SK-N-SH (cell line): ENCODE measurements at regions not wholly inside any gene's neighbourhood (a gene's known extent, or its start where the extent isn't known, plus 50 kb on each side); places are given as distances from the start of the nearest gene placed in this dataset.

ENCODE experiments used
- CTCF ChIA-PET: fragments of 300-600, 350-600 bp; formaldehyde crosslinking; extraction: SDS; loops from one replicate; lab custom pipeline; 2021; lab: Yijun Ruan, JAX
- POLR2A ChIA-PET: fragments of 350-600 bp; sonication (Branson Sonifier 250); formaldehyde crosslinking; extraction: SDS; loops from one replicate; lab custom pipeline; 2020; ENCODE audit warnings: antibody characterized with exemption, inconsistent platforms; lab: Yijun Ruan, JAX
- DNase-seq: peaks from one replicate; pipeline ENCODE4 v3.0.0; 2012
- H2AFZ ChIP-seq: fragments of 200-600 bp; sonication (generic); 2 replicates; pipeline ENCODE4 v1.8.1; 2016; ENCODE audit warnings: antibody characterized with exemption, mild to moderate bottlenecking, low read depth
- H3F3A ChIP-seq: fragments of 200-600 bp; sonication (generic); replicated peaks from 2 replicates; pipeline ENCODE3; 2016; ENCODE audit warnings: antibody characterized with exemption, mild to moderate bottlenecking; ENCODE audit not compliant: insufficient read depth
- H3K27ac ChIP-seq, 2 experiments: fragments of 200-500 bp in 1 of 2; fragments of 200-600 bp in 1 of 2; sonication (Bioruptor generic) in 1 of 2; sonication (generic), shearing (Covaris generic) in 1 of 2; 2 replicates each; pipeline versions ENCODE4 v1.5.1 to v1.6.1; 2014 to 2016; ENCODE audit warnings: low read depth in 2 of 2, inconsistent platforms in 1 of 2, low read length in 1 of 2, mild to moderate bottlenecking in 1 of 2, mixed read lengths in 1 of 2
- H3K27me3 ChIP-seq: fragments of 200-600 bp; sonication (generic), shearing (Covaris generic); 2 replicates; pipeline ENCODE4 v1.6.1; 2016; ENCODE audit warnings: mixed run types; ENCODE audit not compliant: insufficient read depth
- H3K36me3 ChIP-seq, 2 experiments: fragments of 200-500 bp in 1 of 2; fragments of 200-600 bp in 1 of 2; sonication (Bioruptor generic) in 1 of 2; sonication (generic) in 1 of 2; replicated peaks in 1 of 2; 2 replicates each; pipeline versions ENCODE3 to v1.5.1; 2014 to 2016; ENCODE audit warnings: low read length in 1 of 2, mild to moderate bottlenecking in 1 of 2; ENCODE audit not compliant: insufficient read depth in 2 of 2, control insufficient read depth in 1 of 2
- H3K4me1 ChIP-seq, 2 experiments: fragments of 200-500 bp in 1 of 2; fragments of 200-600 bp in 1 of 2; sonication (Bioruptor generic) in 1 of 2; sonication (generic), shearing (Covaris generic) in 1 of 2; 2 replicates each; pipeline versions ENCODE4 v1.5.1 to v1.6.1; 2014 to 2016; ENCODE audit warnings: low read depth in 1 of 2, low read length in 1 of 2, mixed run types in 1 of 2; ENCODE audit not compliant: insufficient read depth in 2 of 2, control insufficient read depth in 1 of 2
- H3K4me2 ChIP-seq: fragments of 200-600 bp; sonication (generic), shearing (Covaris generic); 2 replicates; pipeline ENCODE4 v1.6.1; 2017; ENCODE audit warnings: mixed run types
- H3K4me3 ChIP-seq, 2 experiments: fragments of 200-500 bp in 1 of 2; fragments of 200-600 bp in 1 of 2; sonication (Bioruptor generic) in 1 of 2; sonication (generic), shearing (Covaris generic) in 1 of 2; 2 replicates each; pipeline versions ENCODE4 v1.5.1 to v1.8.1; 2014 to 2016; ENCODE audit warnings: low read depth in 2 of 2, inconsistent platforms in 1 of 2, low read length in 1 of 2, mild to moderate bottlenecking in 1 of 2, mixed read lengths in 1 of 2, moderate library complexity in 1 of 2
- H3K79me2 ChIP-seq: fragments of 200-600 bp; sonication (generic); 2 replicates; pipeline ENCODE4 v1.8.1; 2017; ENCODE audit warnings: mild to moderate bottlenecking; ENCODE audit not compliant: insufficient read depth
- H3K9ac ChIP-seq: fragments of 200-600 bp; sonication (generic); 2 replicates; pipeline ENCODE4 v1.6.1; 2017; ENCODE audit warnings: mixed run types
- H3K9me2 ChIP-seq: fragments of 200-600 bp; sonication (generic); 2 replicates; pipeline ENCODE4 v1.6.1; 2017; ENCODE audit warnings: mixed run types
- H3K9me3 ChIP-seq: fragments of 200-600 bp; sonication (generic); 2 replicates; pipeline ENCODE4 v1.6.1; 2017; ENCODE audit warnings: mixed run types, mild to moderate bottlenecking, moderate library complexity
- H4K20me1 ChIP-seq: fragments of 200-600 bp; sonication (generic); 2 replicates; pipeline ENCODE4 v1.6.1; 2017; ENCODE audit warnings: mild to moderate bottlenecking, mixed run types; ENCODE audit not compliant: insufficient read depth
- CHD2 ChIP-seq: fragments of 150-350 bp; IDR thresholded peaks from 2 replicates; pipeline ENCODE4 v1.6.1; 2018; ENCODE audit warnings: low read length; ENCODE audit not compliant: partially characterized antibody
- ELF1 ChIP-seq: IDR thresholded peaks from 2 replicates; pipeline ENCODE4 v1.4.0; 2012
- EP300 ChIP-seq, 2 experiments: IDR thresholded peaks; 2 replicates each; pipeline versions ENCODE4 v1.4.0 to v1.6.1; 2012; ENCODE audit warnings: borderline replicate concordance in 1 of 2, low read depth in 1 of 2, low read length in 1 of 2
- EZH2phosphoT487 ChIP-seq: fragments of 200-600 bp; sonication (generic); IDR thresholded peaks from 2 replicates; pipeline ENCODE4 v1.6.1; 2017; ENCODE audit warnings: low read depth, mixed run types, mild to moderate bottlenecking, antibody characterized with exemption, moderate library complexity, borderline replicate concordance
- FOXJ3 ChIP-seq: sonication (generic); formaldehyde crosslinking; IDR thresholded peaks from 2 replicates; pipeline ENCODE4 v1.5.1; 2020; ENCODE audit warnings: mild to moderate bottlenecking, missing genetic modification reagents
- FOXM1 ChIP-seq: IDR thresholded peaks from 2 replicates; pipeline ENCODE4 v1.4.0; 2012; ENCODE audit warnings: low read depth, mild to moderate bottlenecking
- GABPA ChIP-seq: IDR thresholded peaks from 2 replicates; pipeline ENCODE4 v1.4.0; 2012; ENCODE audit warnings: low read depth, mild to moderate bottlenecking
- GATA2 ChIP-seq: sonication (generic); formaldehyde crosslinking; IDR thresholded peaks from 2 replicates; pipeline ENCODE4 v1.5.0; 2020; ENCODE audit warnings: mild to moderate bottlenecking, missing genetic modification reagents
- IRF3 ChIP-seq: fragments of 150-350 bp; IDR thresholded peaks from 2 replicates; pipeline ENCODE4 v1.6.1; 2016; ENCODE audit warnings: mild to moderate bottlenecking, low read depth, low read length
- JUND ChIP-seq: IDR thresholded peaks from 2 replicates; pipeline ENCODE4 v1.4.0; 2012
- MEF2A ChIP-seq: IDR thresholded peaks from 2 replicates; pipeline ENCODE4 v1.4.0; 2012; ENCODE audit warnings: low read depth, borderline replicate concordance
- NFIC ChIP-seq: IDR thresholded peaks from 2 replicates; pipeline ENCODE4 v1.4.0; 2012; ENCODE audit warnings: borderline replicate concordance
- NRF1 ChIP-seq: IDR thresholded peaks from 2 replicates; pipeline ENCODE4 v1.6.1; 2012; ENCODE audit warnings: low read depth, mild to moderate bottlenecking, low read length
- POLR2AphosphoS5 ChIP-seq: IDR thresholded peaks from 2 replicates; pipeline ENCODE4 v1.6.1; 2012; ENCODE audit warnings: low read depth, low read length
- RAD21 ChIP-seq: IDR thresholded peaks from 2 replicates; pipeline ENCODE4 v1.6.1; 2012; ENCODE audit warnings: mild to moderate bottlenecking, low read length
- SIN3A ChIP-seq: IDR thresholded peaks from 2 replicates; pipeline ENCODE4 v1.6.1; 2012; ENCODE audit warnings: low read depth, mild to moderate bottlenecking, low read length, moderate library complexity, borderline replicate concordance
- TAF1 ChIP-seq: IDR thresholded peaks from 2 replicates; pipeline ENCODE4 v1.6.1; 2012; ENCODE audit warnings: low read depth, mild to moderate bottlenecking, low read length, moderate library complexity, borderline replicate concordance
- TCF12 ChIP-seq: IDR thresholded peaks from 2 replicates; pipeline ENCODE4 v1.4.0; 2012
- TEAD4 ChIP-seq: IDR thresholded peaks from 2 replicates; pipeline ENCODE4 v1.4.0; 2012; ENCODE audit warnings: mild to moderate bottlenecking, borderline replicate concordance; ENCODE audit not compliant: insufficient read depth
- YY1 ChIP-seq: IDR thresholded peaks from 2 replicates; pipeline ENCODE4 v1.4.0; 2012; ENCODE audit warnings: low read depth, mild to moderate bottlenecking
- WGBS: methylation state at CpG from one replicate; pipeline ENCODE4 v1.1.6; 2017; ENCODE audit warnings: low lambda C conversion rate; 5-methylcytosine and 5-hydroxymethylcytosine counted together
- TF ChIP-seq, protein P1 (sequence below): IDR thresholded peaks from 2 replicates; pipeline ENCODE4 v1.4.0; 2012; ENCODE audit warnings: low read depth, borderline replicate concordance
- TF ChIP-seq, protein P2 (sequence below): IDR thresholded peaks from 2 replicates; pipeline ENCODE4; 2012
- TF ChIP-seq, protein P3 (sequence below): fragments of 200-600 bp; sonication (generic); IDR thresholded peaks from 2 replicates; pipeline ENCODE4 v1.6.1; 2017; ENCODE audit warnings: antibody characterized with exemption, mild to moderate bottlenecking, moderate library complexity

DNA sequence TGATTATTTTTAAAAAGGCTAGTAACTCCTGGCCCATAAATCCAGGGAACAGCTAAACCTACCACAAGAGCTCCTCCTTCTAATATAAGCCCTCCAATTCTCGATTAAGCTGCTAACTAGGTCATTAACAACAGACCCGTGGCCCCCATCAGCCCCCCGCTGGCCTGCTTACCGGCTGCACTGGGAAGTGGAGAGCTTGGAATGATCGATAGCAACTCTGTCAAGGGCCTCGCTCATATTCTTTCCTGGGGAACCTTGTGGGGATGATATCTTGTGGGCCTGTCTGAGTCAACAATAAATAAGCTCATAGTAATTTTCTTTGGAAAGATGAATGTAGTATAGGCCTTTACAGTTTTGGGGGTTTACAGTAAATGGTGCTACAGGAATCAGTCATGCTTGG is 353.5 kb downstream of the TCERG1L start:
- H4K20me1 ChIP-seq = no peaks in the 10 kb centered on the region
- no peaks in the 10 kb centered on the region for H3K79me2 ChIP-seq
- WGBS = 29% methylated on average over 6 of the region's 6 CpGs
- H3K4me1 ChIP-seq = no peaks in the 10 kb centered on the region
- no peaks in the 10 kb centered on the region for H3K27me3 ChIP-seq
- H3K36me3 ChIP-seq = no peaks in the 10 kb centered on the region
- H3K4me2 ChIP-seq = no peak overlapping the region
- H2AFZ ChIP-seq = no peak overlapping the region
- ChIA-PET CTCF (interaction anchor here (0.9 to 1.4 kb wide), 2 partner anchors 9 to 11 kb away, joined by 3 read pairs; no protein-coding TSS in a partner anchor), POLR2A (no interaction called here)
- no peaks in the 10 kb centered on the region for H3K9me3 ChIP-seq
- H3F3A ChIP-seq = no peaks in the 10 kb centered on the region
- DNase-seq = no peak
- H3K4me3 ChIP-seq = no peak overlapping the region
- H3K9ac ChIP-seq = no peak overlapping the region
- H3K9me2 ChIP-seq = no peaks in the 10 kb centered on the region
- H3K27ac ChIP-seq = no peak overlapping the region
- TF ChIP-seq, protein P1, sequence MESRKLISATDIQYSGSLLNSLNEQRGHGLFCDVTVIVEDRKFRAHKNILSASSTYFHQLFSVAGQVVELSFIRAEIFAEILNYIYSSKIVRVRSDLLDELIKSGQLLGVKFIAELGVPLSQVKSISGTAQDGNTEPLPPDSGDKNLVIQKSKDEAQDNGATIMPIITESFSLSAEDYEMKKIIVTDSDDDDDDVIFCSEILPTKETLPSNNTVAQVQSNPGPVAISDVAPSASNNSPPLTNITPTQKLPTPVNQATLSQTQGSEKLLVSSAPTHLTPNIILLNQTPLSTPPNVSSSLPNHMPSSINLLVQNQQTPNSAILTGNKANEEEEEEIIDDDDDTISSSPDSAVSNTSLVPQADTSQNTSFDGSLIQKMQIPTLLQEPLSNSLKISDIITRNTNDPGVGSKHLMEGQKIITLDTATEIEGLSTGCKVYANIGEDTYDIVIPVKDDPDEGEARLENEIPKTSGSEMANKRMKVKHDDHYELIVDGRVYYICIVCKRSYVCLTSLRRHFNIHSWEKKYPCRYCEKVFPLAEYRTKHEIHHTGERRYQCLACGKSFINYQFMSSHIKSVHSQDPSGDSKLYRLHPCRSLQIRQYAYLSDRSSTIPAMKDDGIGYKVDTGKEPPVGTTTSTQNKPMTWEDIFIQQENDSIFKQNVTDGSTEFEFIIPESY = no peak
- TF ChIP-seq NFIC (no peak), TEAD4 (no peak), FOXJ3 (CRISPR knock-in tag) (no peak), CHD2 (no peak), SIN3A (no peak), IRF3 (no peak), ELF1 (no peak)

DNA sequence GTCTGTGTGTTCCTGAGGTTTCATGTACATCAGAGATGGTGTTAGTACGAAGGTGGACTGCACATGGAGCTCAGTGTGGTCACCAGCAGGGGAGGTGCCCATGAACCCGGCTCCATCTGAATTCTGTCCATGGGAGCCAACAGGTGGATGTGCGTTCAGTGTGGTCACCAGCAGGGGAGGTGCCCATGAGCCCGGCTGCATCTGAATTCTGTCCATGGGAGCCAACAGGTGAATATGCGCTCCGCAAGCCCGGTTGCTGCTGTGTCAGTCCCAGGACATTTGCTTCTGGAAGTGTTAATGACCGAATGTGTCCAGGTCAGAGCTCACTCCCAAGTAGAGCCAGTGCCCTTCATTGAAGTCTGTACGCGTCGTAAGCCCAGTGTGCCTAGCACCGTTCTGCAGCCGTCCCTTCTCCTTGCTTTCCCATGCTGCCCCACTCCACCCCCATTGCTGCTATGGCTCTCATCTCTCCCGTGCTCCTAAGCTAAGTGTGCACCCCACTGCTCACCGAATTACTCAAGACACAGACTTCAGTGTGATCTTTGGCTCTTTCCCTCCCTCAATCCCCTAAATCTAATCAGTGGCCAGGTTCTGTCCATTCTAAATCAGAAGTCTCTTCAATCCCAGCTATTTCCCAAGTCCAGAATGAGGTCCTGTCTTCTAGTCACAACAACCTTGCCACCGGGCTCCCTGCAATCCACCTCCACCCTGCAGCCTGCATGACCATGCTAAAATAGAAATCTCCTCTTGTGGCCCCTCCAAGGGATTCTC is 352.4 kb downstream of the TCERG1L start:
- Histone ChIP-seq H3K27me3 (no peaks in the 10 kb centered on the region), H3F3A (no peaks in the 10 kb centered on the region), H3K4me1 (no peaks in the 10 kb centered on the region), H3K4me2 (no peak overlapping the region), H4K20me1 (no peaks in the 10 kb centered on the region), H3K27ac (no peak overlapping the region), H3K36me3 (no peaks in the 10 kb centered on the region), H3K4me3 (no peak overlapping the region), H3K79me2 (no peaks in the 10 kb centered on the region), H3K9me2 (no peaks in the 10 kb centered on the region), H2AFZ (no peak overlapping the region), H3K9me3 (no peaks in the 10 kb centered on the region), H3K9ac (no peak overlapping the region)
- 48% methylated on average over 16 of the region's 16 CpGs for WGBS
- ChIA-PET POLR2A (no interaction called here), CTCF (interaction anchor here (1.4 kb wide), 2 partner anchors 10 to 23 kb away, joined by 3 read pairs; no protein-coding TSS in a partner anchor)
- DNase-seq = no peak
- TF ChIP-seq, protein P2, sequence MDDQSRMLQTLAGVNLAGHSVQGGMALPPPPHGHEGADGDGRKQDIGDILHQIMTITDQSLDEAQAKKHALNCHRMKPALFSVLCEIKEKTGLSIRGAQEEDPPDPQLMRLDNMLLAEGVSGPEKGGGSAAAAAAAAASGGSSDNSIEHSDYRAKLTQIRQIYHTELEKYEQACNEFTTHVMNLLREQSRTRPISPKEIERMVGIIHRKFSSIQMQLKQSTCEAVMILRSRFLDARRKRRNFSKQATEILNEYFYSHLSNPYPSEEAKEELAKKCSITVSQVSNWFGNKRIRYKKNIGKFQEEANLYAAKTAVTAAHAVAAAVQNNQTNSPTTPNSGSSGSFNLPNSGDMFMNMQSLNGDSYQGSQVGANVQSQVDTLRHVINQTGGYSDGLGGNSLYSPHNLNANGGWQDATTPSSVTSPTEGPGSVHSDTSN = no peak
- TF ChIP-seq FOXJ3 (CRISPR knock-in tag) (no peak), NFIC (no peak), YY1 (no peak), EP300 (IDR thresholded peaks at IDR 0.05; ENCODE audit: borderline replicate concordance in 1 of 2, low read depth in 1 of 2, low read length in 1 of 2) (no peak), MEF2A (no peak), GATA2 (CRISPR knock-in tag) (no peak), GABPA (no peak), EZH2phosphoT487 (no peak), FOXM1 (no peak), POLR2AphosphoS5 (no peak), NRF1 (no peak), TCF12 (no peak), RAD21 (no peak), JUND (no peak), TAF1 (no peak)
- TF ChIP-seq, protein P3, sequence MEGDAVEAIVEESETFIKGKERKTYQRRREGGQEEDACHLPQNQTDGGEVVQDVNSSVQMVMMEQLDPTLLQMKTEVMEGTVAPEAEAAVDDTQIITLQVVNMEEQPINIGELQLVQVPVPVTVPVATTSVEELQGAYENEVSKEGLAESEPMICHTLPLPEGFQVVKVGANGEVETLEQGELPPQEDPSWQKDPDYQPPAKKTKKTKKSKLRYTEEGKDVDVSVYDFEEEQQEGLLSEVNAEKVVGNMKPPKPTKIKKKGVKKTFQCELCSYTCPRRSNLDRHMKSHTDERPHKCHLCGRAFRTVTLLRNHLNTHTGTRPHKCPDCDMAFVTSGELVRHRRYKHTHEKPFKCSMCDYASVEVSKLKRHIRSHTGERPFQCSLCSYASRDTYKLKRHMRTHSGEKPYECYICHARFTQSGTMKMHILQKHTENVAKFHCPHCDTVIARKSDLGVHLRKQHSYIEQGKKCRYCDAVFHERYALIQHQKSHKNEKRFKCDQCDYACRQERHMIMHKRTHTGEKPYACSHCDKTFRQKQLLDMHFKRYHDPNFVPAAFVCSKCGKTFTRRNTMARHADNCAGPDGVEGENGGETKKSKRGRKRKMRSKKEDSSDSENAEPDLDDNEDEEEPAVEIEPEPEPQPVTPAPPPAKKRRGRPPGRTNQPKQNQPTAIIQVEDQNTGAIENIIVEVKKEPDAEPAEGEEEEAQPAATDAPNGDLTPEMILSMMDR = no peak
